ENCODE measurements at regions not wholly inside any gene's neighbourhood (a gene's known extent, or its start where the extent isn't known, plus 50 kb on each side); places are given as distances from the start of the nearest gene placed in this dataset.

GRCh38 chr3:182690172-182690571 is 103.1 kb upstream of the ATP11B start:
- H3K4me3 ChIP-seq (ENCODE audit: low read depth, low read length), result no peak overlapping the region
- DNase-seq (ENCODE audit: low read depth), result no peak
- no peak for TF ChIP-seq CTCF (IDR thresholded peaks at IDR 0.05; ENCODE audit: control insufficient read depth, extremely low read depth, insufficient read depth)

DNA sequence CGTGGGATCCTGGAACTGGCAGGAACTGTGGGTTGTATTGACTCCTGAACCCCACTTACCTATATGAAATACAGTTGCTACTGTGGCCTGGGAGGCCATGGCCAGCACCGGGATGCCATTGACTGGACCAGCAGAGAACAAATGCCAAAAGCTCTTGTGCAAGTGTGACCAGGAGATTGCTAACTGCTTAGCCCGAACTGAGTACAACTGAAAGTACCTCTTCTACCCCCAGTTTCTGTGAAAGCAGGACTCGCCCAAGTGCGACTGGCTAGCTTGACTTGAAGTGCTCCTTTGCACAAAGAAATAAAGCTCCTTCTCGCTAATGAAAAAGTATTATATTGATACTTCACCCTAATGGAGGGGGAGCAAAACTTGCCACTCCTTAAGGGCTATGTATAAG is 101.3 kb upstream of the ATP11B start:
- no peak for TF ChIP-seq CTCF (IDR thresholded peaks at IDR 0.05; ENCODE audit: control insufficient read depth, extremely low read depth, insufficient read depth)
- no peak for DNase-seq (ENCODE audit: low read depth)
- H3K4me3 ChIP-seq (ENCODE audit: low read depth, low read length), result no peak overlapping the region

- no peak overlapping the region for H3K4me3 ChIP-seq (ENCODE audit: low read depth, low read length)
- TF ChIP-seq CTCF (IDR thresholded peaks at IDR 0.05; ENCODE audit: control insufficient read depth, extremely low read depth, insufficient read depth), result no peak
- no peak for DNase-seq (ENCODE audit: low read depth)
Observed at GRCh38 chr3:182692695-182693094, 100.6 kb upstream of the ATP11B start.

- H3K4me3 ChIP-seq (ENCODE audit: low read depth, low read length), result no peak overlapping the region
- DNase-seq (ENCODE audit: low read depth), result no peak
- TF ChIP-seq CTCF (IDR thresholded peaks at IDR 0.05; ENCODE audit: control insufficient read depth, extremely low read depth, insufficient read depth), result no peak
Observed at GRCh38 chr3:182693723-182694122, 99.6 kb upstream of the ATP11B start.

GRCh38 chr3:182696916-182697315 is 96.4 kb upstream of the ATP11B start:
- no peak overlapping the region for H3K4me3 ChIP-seq (ENCODE audit: low read depth, low read length)
- TF ChIP-seq CTCF (IDR thresholded peaks at IDR 0.05; ENCODE audit: control insufficient read depth, extremely low read depth, insufficient read depth), result no peak
- no peak for DNase-seq (ENCODE audit: low read depth)

DNA sequence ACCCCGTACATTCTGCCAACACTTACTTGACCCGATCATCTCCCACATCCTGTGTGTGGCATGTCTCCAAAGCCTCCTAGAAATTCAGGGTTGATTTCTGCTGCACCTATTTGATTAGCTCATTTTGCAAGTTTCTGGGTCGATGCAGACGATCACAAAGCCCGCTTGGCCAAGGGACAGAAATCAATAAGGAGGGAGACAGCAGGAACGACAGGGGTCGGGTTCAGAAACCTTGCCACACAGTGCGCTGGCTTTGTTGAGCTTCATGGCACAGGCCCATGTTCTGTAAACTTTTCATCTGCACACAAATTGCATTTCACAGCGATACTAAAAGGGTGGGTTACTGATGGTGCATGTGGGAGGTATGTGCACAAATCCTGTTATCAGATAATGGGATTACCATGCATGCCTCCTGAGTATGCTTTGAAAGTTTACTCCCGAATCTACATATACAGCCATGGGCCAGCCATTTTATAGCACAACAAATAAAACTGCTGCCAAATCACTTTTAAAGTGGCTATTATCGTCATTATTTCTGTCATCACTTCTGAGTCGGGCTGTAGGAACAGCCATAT is 95.9 kb upstream of the ATP11B start:
- H3K4me3 ChIP-seq (ENCODE audit: low read depth, low read length), result no peak overlapping the region
- no peak for TF ChIP-seq CTCF (IDR thresholded peaks at IDR 0.05; ENCODE audit: control insufficient read depth, extremely low read depth, insufficient read depth)
- DNase-seq (ENCODE audit: low read depth), result peak; percentile 32

DNA sequence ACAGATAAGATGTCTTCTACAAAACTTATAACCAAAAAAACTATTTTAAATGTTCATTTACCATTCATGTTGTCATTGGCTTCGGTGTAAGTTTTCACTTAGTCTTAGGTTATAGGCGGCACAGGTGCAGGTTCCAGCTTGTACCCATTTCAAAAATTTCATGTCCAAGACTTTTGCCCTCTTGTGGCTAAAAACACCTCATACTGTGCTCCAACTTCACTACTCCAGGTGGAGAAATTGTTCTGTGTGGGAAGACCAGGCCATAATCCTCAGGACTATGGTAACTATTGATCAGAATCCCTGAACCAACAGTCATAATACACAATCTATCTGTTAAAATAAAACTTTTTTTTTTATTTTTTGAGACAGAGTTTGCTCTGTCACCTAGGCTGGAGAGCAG is 95.2 kb upstream of the ATP11B start:
- TF ChIP-seq CTCF (IDR thresholded peaks at IDR 0.05; ENCODE audit: control insufficient read depth, extremely low read depth, insufficient read depth), result peak; percentile 36; the same call in 1 of the 2 replicates
- no peak overlapping the region for H3K4me3 ChIP-seq (ENCODE audit: low read depth, low read length)
- DNase-seq (ENCODE audit: low read depth), result no peak

All from LNCaP clone FGC (cell line).